ENCODE measurements at regions not wholly inside any gene's neighbourhood (a gene's known extent, or its start where the extent isn't known, plus 50 kb on each side); places are given as distances from the start of the nearest gene placed in this dataset.

- DNase-seq, result no peak
These were observed 73.1 kb upstream of the FMR1 start for GRCh38 chrX:147838465-147839131.

GRCh38 chrX:147846676-147847075 is 65.0 kb upstream of the FMR1 start:
- no peak for DNase-seq

- DNase-seq, result peak; percentile 42
These were observed 63.7 kb upstream of the FMR1 start for GRCh38 chrX:147847999-147848398.

GRCh38 chrX:147848543-147849443 is 62.9 kb upstream of the FMR1 start:
- DNase-seq, result no peak

GRCh38 chrX:147850875-147851274 is 60.8 kb upstream of the FMR1 start:
- DNase-seq, result no peak

GRCh38 chrX:147853701-147854100 is 58.0 kb upstream of the FMR1 start:
- DNase-seq, result no peak

- no peak for DNase-seq
These were observed 52.1 kb upstream of the FMR1 start for GRCh38 chrX:147859666-147860065.

Data from right hindlimb (tissue), 1 donor.